ENCODE measurements at regions not wholly inside any gene's neighbourhood (a gene's known extent, or its start where the extent isn't known, plus 50 kb on each side); places are given as distances from the start of the nearest gene placed in this dataset.

GRCh38 chr5:57097526-57097925 is 76.3 kb upstream of the GPBP1 start (continued):
- TF ChIP-seq CBX5 (IDR thresholded peaks at IDR 0.05; ENCODE audit: low read depth, low read length) (no peak), SIN3A (conservative IDR thresholded peaks at IDR 0.05 in 1 of 2, IDR thresholded peaks at IDR 0.05 in 1 of 2; ENCODE audit: low read depth in 1 of 2, low read length in 2 of 2) (no peak), NRF1 (IDR thresholded peaks at IDR 0.05; ENCODE audit: low read depth, low read length) (no peak), POLR2AphosphoS5 (IDR thresholded peaks at IDR 0.05; ENCODE audit: low read depth, low read length) (no peak)
- TF ChIP-seq, protein P1, sequence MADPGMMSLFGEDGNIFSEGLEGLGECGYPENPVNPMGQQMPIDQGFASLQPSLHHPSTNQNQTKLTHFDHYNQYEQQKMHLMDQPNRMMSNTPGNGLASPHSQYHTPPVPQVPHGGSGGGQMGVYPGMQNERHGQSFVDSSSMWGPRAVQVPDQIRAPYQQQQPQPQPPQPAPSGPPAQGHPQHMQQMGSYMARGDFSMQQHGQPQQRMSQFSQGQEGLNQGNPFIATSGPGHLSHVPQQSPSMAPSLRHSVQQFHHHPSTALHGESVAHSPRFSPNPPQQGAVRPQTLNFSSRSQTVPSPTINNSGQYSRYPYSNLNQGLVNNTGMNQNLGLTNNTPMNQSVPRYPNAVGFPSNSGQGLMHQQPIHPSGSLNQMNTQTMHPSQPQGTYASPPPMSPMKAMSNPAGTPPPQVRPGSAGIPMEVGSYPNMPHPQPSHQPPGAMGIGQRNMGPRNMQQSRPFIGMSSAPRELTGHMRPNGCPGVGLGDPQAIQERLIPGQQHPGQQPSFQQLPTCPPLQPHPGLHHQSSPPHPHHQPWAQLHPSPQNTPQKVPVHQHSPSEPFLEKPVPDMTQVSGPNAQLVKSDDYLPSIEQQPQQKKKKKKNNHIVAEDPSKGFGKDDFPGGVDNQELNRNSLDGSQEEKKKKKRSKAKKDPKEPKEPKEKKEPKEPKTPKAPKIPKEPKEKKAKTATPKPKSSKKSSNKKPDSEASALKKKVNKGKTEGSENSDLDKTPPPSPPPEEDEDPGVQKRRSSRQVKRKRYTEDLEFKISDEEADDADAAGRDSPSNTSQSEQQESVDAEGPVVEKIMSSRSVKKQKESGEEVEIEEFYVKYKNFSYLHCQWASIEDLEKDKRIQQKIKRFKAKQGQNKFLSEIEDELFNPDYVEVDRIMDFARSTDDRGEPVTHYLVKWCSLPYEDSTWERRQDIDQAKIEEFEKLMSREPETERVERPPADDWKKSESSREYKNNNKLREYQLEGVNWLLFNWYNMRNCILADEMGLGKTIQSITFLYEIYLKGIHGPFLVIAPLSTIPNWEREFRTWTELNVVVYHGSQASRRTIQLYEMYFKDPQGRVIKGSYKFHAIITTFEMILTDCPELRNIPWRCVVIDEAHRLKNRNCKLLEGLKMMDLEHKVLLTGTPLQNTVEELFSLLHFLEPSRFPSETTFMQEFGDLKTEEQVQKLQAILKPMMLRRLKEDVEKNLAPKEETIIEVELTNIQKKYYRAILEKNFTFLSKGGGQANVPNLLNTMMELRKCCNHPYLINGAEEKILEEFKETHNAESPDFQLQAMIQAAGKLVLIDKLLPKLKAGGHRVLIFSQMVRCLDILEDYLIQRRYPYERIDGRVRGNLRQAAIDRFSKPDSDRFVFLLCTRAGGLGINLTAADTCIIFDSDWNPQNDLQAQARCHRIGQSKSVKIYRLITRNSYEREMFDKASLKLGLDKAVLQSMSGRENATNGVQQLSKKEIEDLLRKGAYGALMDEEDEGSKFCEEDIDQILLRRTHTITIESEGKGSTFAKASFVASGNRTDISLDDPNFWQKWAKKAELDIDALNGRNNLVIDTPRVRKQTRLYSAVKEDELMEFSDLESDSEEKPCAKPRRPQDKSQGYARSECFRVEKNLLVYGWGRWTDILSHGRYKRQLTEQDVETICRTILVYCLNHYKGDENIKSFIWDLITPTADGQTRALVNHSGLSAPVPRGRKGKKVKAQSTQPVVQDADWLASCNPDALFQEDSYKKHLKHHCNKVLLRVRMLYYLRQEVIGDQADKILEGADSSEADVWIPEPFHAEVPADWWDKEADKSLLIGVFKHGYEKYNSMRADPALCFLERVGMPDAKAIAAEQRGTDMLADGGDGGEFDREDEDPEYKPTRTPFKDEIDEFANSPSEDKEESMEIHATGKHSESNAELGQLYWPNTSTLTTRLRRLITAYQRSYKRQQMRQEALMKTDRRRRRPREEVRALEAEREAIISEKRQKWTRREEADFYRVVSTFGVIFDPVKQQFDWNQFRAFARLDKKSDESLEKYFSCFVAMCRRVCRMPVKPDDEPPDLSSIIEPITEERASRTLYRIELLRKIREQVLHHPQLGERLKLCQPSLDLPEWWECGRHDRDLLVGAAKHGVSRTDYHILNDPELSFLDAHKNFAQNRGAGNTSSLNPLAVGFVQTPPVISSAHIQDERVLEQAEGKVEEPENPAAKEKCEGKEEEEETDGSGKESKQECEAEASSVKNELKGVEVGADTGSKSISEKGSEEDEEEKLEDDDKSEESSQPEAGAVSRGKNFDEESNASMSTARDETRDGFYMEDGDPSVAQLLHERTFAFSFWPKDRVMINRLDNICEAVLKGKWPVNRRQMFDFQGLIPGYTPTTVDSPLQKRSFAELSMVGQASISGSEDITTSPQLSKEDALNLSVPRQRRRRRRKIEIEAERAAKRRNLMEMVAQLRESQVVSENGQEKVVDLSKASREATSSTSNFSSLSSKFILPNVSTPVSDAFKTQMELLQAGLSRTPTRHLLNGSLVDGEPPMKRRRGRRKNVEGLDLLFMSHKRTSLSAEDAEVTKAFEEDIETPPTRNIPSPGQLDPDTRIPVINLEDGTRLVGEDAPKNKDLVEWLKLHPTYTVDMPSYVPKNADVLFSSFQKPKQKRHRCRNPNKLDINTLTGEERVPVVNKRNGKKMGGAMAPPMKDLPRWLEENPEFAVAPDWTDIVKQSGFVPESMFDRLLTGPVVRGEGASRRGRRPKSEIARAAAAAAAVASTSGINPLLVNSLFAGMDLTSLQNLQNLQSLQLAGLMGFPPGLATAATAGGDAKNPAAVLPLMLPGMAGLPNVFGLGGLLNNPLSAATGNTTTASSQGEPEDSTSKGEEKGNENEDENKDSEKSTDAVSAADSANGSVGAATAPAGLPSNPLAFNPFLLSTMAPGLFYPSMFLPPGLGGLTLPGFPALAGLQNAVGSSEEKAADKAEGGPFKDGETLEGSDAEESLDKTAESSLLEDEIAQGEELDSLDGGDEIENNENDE (IDR thresholded peaks at IDR 0.05; ENCODE audit: insufficient replicate concordance, low read length) = no peak
